ENCODE measurements at regions not wholly inside any gene's neighbourhood (a gene's known extent, or its start where the extent isn't known, plus 50 kb on each side); places are given as distances from the start of the nearest gene placed in this dataset.
A peak's percentile ranks its signal among the peaks of the same experiment; 100 is the strongest.

GRCh38 chr3:83971666-83972065 lies 987.1 kb upstream of the CADM2 start:
- H3K27me3 ChIP-seq (ENCODE audit: control insufficient read depth, insufficient read depth, low read length): no peaks in the 10 kb centered on the region
- H3K4me3 ChIP-seq (ENCODE audit: low read depth, low read length): no peak overlapping the region
- FAIRE-seq (no peak), DNase-seq (ENCODE audit: low read depth) (no peak)
- TF ChIP-seq CTCF (IDR thresholded peaks at IDR 0.05; ENCODE audit: insufficient read depth, low read length, severe bottlenecking): no peak
- no peaks in the 10 kb centered on the region for H3K36me3 ChIP-seq (ENCODE audit: control insufficient read depth, insufficient read depth, low read length)

- Histone ChIP-seq H3K36me3 (ENCODE audit: control insufficient read depth, insufficient read depth, low read length) (no peaks in the 10 kb centered on the region), H3K4me3 (ENCODE audit: low read depth, low read length) (no peak overlapping the region), H3K27me3 (ENCODE audit: control insufficient read depth, insufficient read depth, low read length) (no peaks in the 10 kb centered on the region)
- FAIRE-seq (no peak), DNase-seq (ENCODE audit: low read depth) (peak; percentile 69)
- TF ChIP-seq CTCF (IDR thresholded peaks at IDR 0.05; ENCODE audit: insufficient read depth, low read length, severe bottlenecking): no peak
Measured at GRCh38 chr3:84008623-84009022, 950.2 kb upstream of the CADM2 start.

- Histone ChIP-seq H3K27me3 (ENCODE audit: control insufficient read depth, insufficient read depth, low read length) (no peaks in the 10 kb centered on the region), H3K4me3 (ENCODE audit: low read depth, low read length) (no peak overlapping the region), H3K36me3 (ENCODE audit: control insufficient read depth, insufficient read depth, low read length) (no peaks in the 10 kb centered on the region)
- DNase-seq (ENCODE audit: low read depth): no peak
- FAIRE-seq: no peak
- TF ChIP-seq CTCF (IDR thresholded peaks at IDR 0.05; ENCODE audit: insufficient read depth, low read length, severe bottlenecking): no peak
Measured at GRCh38 chr3:84023842-84024241, 934.9 kb upstream of the CADM2 start.

DNA sequence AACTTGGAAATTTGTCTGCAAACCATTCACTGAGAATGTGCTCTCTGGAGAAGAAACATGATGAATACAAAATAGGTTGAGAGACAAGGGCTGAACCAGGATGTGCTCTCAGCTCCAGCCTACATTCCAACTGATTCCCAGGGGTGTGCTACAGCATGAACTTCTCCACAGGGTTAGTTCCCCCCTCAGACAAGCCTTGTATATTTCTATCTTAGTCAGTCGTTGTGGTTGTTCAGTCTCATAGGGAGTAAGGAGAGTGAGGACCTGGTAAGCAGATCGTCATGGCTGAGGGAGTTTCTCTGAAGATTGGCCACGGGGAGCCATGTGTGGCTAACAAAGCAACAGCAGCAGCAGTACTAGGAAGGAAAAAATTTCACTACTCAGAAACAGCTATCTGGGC lies 919.7 kb upstream of the CADM2 start:
- no peak for FAIRE-seq
- H3K27me3 ChIP-seq (ENCODE audit: control insufficient read depth, insufficient read depth, low read length): no peaks in the 10 kb centered on the region

DNA sequence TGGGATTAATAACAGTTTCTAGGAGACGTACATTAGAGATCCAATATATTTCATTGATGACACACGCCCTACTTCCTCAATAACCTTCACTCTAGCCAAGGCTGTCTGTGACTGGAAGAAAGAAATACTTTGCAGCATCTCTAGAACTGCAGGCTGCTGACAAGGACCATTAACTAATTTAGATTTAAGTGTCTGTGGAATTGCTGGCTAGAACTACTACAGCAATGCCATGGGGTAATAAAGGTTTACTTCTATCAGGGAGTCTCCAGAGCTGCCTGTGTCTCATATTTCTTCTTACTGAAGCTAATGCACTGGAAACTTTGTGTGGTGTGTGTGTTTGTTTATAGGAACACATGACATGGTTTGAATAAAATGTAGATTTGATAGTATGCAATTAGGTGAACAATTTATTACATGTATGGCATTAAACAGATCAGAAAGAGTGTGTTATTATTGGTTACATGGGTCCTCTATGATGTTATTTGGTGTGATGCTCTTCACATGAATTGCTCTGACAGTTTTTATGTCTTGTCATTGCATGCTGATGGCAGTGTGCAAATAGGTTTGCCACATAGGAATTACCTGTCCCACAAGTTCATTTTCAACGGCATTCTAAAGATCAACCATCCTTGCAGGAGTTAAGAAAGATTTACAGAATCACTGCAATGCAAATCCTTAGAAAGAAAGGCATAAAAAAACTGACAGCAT lies 916.2 kb upstream of the CADM2 start:
- DNase-seq (ENCODE audit: low read depth): no peak
- no peaks in the 10 kb centered on the region for H3K27me3 ChIP-seq (ENCODE audit: control insufficient read depth, insufficient read depth, low read length)
- no peak for TF ChIP-seq CTCF (IDR thresholded peaks at IDR 0.05; ENCODE audit: insufficient read depth, low read length, severe bottlenecking)
- no peak for FAIRE-seq
- no peaks in the 10 kb centered on the region for H3K36me3 ChIP-seq (ENCODE audit: control insufficient read depth, insufficient read depth, low read length)
- no peak overlapping the region for H3K4me3 ChIP-seq (ENCODE audit: low read depth, low read length)

More for the DNA sequence above, 919.7 kb upstream of the CADM2 start:
- Histone ChIP-seq H3K4me3 (ENCODE audit: low read depth, low read length) (no peak overlapping the region), H3K36me3 (ENCODE audit: control insufficient read depth, insufficient read depth, low read length) (no peaks in the 10 kb centered on the region)
- TF ChIP-seq CTCF (IDR thresholded peaks at IDR 0.05; ENCODE audit: insufficient read depth, low read length, severe bottlenecking): no peak
- DNase-seq (ENCODE audit: low read depth): no peak

- DNase-seq (ENCODE audit: low read depth): no peak
Measured at GRCh38 chr3:84066915-84067314, 891.9 kb upstream of the CADM2 start.

More at GRCh38 chr3:84066915-84067314, 891.9 kb upstream of the CADM2 start:
- Histone ChIP-seq H3K36me3 (ENCODE audit: control insufficient read depth, insufficient read depth, low read length) (no peaks in the 10 kb centered on the region), H3K27me3 (ENCODE audit: control insufficient read depth, insufficient read depth, low read length) (no peaks in the 10 kb centered on the region), H3K4me3 (ENCODE audit: low read depth, low read length) (no peak overlapping the region)
- TF ChIP-seq CTCF (IDR thresholded peaks at IDR 0.05; ENCODE audit: insufficient read depth, low read length, severe bottlenecking): no peak
- FAIRE-seq: no peak
